Osteoblast (primary cell): ENCODE measurements at regions not wholly inside any gene's neighbourhood (a gene's known extent, or its start where the extent isn't known, plus 50 kb on each side); places are given as distances from the start of the nearest gene placed in this dataset.

Experiments used
- DNase-seq: peaks from one replicate; pipeline ENCODE4 v3.0.0; 2011; ENCODE audit warnings: low spot score, mixed read lengths; ENCODE audit not compliant: insufficient read length; ENCODE audit errors: missing footprints
- H2AFZ ChIP-seq: 2 replicates; pipeline ENCODE4 v1.6.0; 2011; ENCODE audit warnings: mild to moderate bottlenecking, low read length
- H3K27ac ChIP-seq: 2 replicates; pipeline ENCODE4 v1.5.1; 2011; ENCODE audit warnings: mild to moderate bottlenecking, low read depth, low read length, moderate library complexity
- H3K27me3 ChIP-seq: 2 replicates; pipeline ENCODE4 v1.6.0; 2012; ENCODE audit warnings: mild to moderate bottlenecking, control low read depth, inconsistent platforms, low read length, moderate library complexity; ENCODE audit not compliant: insufficient read depth
- H3K36me3 ChIP-seq: 2 replicates; pipeline ENCODE4 v1.5.1; 2011; ENCODE audit warnings: mild to moderate bottlenecking, low read length, control low read depth, moderate library complexity; ENCODE audit not compliant: insufficient read depth
- H3K4me1 ChIP-seq: 2 replicates; pipeline ENCODE4 v1.5.1; 2011; ENCODE audit warnings: mild to moderate bottlenecking, low read length, control low read depth, moderate library complexity; ENCODE audit not compliant: insufficient read depth
- H3K4me2 ChIP-seq: 2 replicates; pipeline ENCODE4 v1.6.0; 2011; ENCODE audit warnings: mild to moderate bottlenecking, low read length; ENCODE audit not compliant: insufficient read depth
- H3K4me3 ChIP-seq: fragments of 200-600 bp; sonication (generic); 3 replicates; pipeline ENCODE4 v1.5.1; 2012; ENCODE audit warnings: mild to moderate bottlenecking, low read length, inconsistent platforms; ENCODE audit not compliant: insufficient read depth
- H3K79me2 ChIP-seq: 2 replicates; pipeline ENCODE4 v1.6.0; 2012; ENCODE audit warnings: mild to moderate bottlenecking, low read length, control low read depth, inconsistent platforms; ENCODE audit not compliant: insufficient read depth
- H3K9me3 ChIP-seq: 2 replicates; pipeline ENCODE4 v1.5.1; 2011; ENCODE audit warnings: low read depth, low read length, control low read depth
- H4K20me1 ChIP-seq: 2 replicates; pipeline ENCODE4 v1.6.0; 2012; ENCODE audit warnings: mild to moderate bottlenecking, low read length, control low read depth; ENCODE audit not compliant: insufficient read depth
- TF ChIP-seq, protein P1 (sequence below): IDR thresholded peaks from 2 replicates; pipeline ENCODE4 v1.5.1; 2011; ENCODE audit warnings: mild to moderate bottlenecking, low read depth, low read length, moderate library complexity; ENCODE audit errors: extremely low read depth

DNA sequence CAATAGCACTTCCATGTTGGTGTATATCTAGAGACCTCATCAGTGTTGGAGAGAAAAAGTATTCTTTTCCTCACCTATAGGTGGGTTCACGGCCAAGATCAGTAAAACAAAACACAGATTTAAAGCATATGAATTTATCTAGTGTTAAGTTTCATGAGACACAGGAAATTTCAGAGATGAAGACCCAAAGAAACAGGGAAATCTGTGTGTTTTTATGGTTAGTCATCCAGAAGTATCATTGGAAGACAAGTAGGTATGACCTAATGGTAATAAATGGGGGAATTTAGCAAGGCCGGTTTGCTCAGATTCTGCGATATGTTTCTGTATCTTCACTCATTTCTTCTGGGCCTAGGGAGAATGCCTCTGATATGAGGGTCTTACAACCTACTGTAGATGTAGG lies 419.6 kb upstream of the MARCKS start:
- Histone ChIP-seq H3K4me3 (no peak overlapping the region), H3K9me3 (no peaks in the 10 kb centered on the region), H3K4me1 (peaks cover 29% of the 10 kb centered on the region), H2AFZ (no peak overlapping the region), H3K27ac (no peak overlapping the region), H3K36me3 (no peaks in the 10 kb centered on the region), H3K79me2 (no peaks in the 10 kb centered on the region), H4K20me1 (no peaks in the 10 kb centered on the region), H3K4me2 (no peak overlapping the region), H3K27me3 (no peaks in the 10 kb centered on the region)
- DNase-seq: no peak
- TF ChIP-seq, protein P1, sequence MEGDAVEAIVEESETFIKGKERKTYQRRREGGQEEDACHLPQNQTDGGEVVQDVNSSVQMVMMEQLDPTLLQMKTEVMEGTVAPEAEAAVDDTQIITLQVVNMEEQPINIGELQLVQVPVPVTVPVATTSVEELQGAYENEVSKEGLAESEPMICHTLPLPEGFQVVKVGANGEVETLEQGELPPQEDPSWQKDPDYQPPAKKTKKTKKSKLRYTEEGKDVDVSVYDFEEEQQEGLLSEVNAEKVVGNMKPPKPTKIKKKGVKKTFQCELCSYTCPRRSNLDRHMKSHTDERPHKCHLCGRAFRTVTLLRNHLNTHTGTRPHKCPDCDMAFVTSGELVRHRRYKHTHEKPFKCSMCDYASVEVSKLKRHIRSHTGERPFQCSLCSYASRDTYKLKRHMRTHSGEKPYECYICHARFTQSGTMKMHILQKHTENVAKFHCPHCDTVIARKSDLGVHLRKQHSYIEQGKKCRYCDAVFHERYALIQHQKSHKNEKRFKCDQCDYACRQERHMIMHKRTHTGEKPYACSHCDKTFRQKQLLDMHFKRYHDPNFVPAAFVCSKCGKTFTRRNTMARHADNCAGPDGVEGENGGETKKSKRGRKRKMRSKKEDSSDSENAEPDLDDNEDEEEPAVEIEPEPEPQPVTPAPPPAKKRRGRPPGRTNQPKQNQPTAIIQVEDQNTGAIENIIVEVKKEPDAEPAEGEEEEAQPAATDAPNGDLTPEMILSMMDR: no peak

GRCh38 chr6:113439866-113440265 lies 417.3 kb upstream of the MARCKS start:
- DNase-seq: no peak
- TF ChIP-seq, protein P1: no peak
- Histone ChIP-seq H3K4me3 (no peak overlapping the region), H3K27me3 (no peaks in the 10 kb centered on the region), H3K79me2 (no peaks in the 10 kb centered on the region), H2AFZ (no peak overlapping the region), H3K9me3 (no peaks in the 10 kb centered on the region), H3K4me2 (no peak overlapping the region), H3K36me3 (no peaks in the 10 kb centered on the region), H3K27ac (no peak overlapping the region), H4K20me1 (no peaks in the 10 kb centered on the region), H3K4me1 (peaks cover 6% of the 10 kb centered on the region)

DNA sequence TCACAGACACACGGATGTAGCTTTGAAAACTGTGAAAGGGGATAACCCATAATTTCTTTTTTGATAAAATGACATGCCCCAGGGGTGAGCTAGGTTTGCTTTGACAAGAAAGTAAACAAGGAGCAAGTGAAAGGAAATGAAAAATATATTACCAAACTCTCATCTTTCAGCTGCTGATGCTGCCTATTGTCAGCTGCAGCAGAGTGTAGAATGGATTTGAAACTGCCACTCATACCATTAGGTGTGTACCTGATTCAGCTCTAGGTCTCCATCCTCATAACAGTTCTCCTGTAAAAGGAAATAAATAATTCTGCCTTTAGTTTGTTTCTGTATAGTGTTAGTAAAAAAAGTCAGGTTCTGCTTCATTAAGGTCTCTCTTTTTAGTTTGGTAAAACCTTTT lies 415.1 kb upstream of the MARCKS start:
- Histone ChIP-seq H3K79me2 (no peaks in the 10 kb centered on the region), H3K4me2 (no peak overlapping the region), H3K36me3 (no peaks in the 10 kb centered on the region), H3K4me1 (peaks cover 3% of the 10 kb centered on the region), H3K27me3 (no peaks in the 10 kb centered on the region), H3K9me3 (no peaks in the 10 kb centered on the region), H3K4me3 (no peak overlapping the region), H4K20me1 (no peaks in the 10 kb centered on the region), H3K27ac (no peak overlapping the region), H2AFZ (no peak overlapping the region)
- TF ChIP-seq, protein P1: no peak
- DNase-seq: no peak

- Histone ChIP-seq H3K9me3 (no peaks in the 10 kb centered on the region), H3K4me3 (no peak overlapping the region), H3K27me3 (no peaks in the 10 kb centered on the region), H3K4me1 (peaks cover 31% of the 10 kb centered on the region), H4K20me1 (no peaks in the 10 kb centered on the region), H3K79me2 (no peaks in the 10 kb centered on the region), H3K4me2 (no peak overlapping the region), H3K27ac (no peak overlapping the region), H3K36me3 (no peaks in the 10 kb centered on the region), H2AFZ (no peak overlapping the region)
- TF ChIP-seq, protein P1: no peak
- no peak for DNase-seq
These were observed 411.9 kb upstream of the MARCKS start for GRCh38 chr6:113445201-113445600.
